Adipocyte (in vitro differentiated cells): ENCODE measurements at regions not wholly inside any gene's neighbourhood (a gene's known extent, or its start where the extent isn't known, plus 50 kb on each side); places are given as distances from the start of the nearest gene placed in this dataset.

Experiments used
- DNase-seq: peaks from one replicate; pipeline ENCODE4 v3.0.0-alpha.2; 2015; ENCODE audit warnings: low read depth
- H3K27me3 ChIP-seq: replicated peaks from 2 replicates; pipeline ENCODE4 v1.7.0; 2013; ENCODE audit warnings: mild to moderate bottlenecking, low read length, moderate library complexity; ENCODE audit not compliant: control insufficient read depth, insufficient read depth
- H3K36me3 ChIP-seq: 2 replicates; pipeline ENCODE4 v1.7.0; 2013; ENCODE audit warnings: low read length, mild to moderate bottlenecking, moderate library complexity; ENCODE audit not compliant: control insufficient read depth, insufficient read depth, severe bottlenecking
- H3K4me1 ChIP-seq: 2 replicates; pipeline ENCODE4 v1.7.0; 2013; ENCODE audit warnings: mild to moderate bottlenecking, low read length, moderate library complexity; ENCODE audit not compliant: control insufficient read depth, insufficient read depth
- H3K4me3 ChIP-seq: 2 replicates; pipeline ENCODE4 v1.7.0; 2013; ENCODE audit warnings: mild to moderate bottlenecking, low read length, moderate library complexity
- H3K9ac ChIP-seq: 2 replicates; pipeline ENCODE4 v1.7.0; 2013; ENCODE audit warnings: mild to moderate bottlenecking, low read length, moderate library complexity
- H3K9me3 ChIP-seq: 2 replicates; pipeline ENCODE4 v1.7.0; 2013; ENCODE audit warnings: mild to moderate bottlenecking, low read length, moderate library complexity; ENCODE audit not compliant: control insufficient read depth

- Histone ChIP-seq H3K4me1 (no peaks in the 10 kb centered on the region), H3K36me3 (no peaks in the 10 kb centered on the region), H3K9ac (no peak overlapping the region), H3K9me3 (no peaks in the 10 kb centered on the region), H3K4me3 (no peak overlapping the region), H3K27me3 (peaks cover 12% of the 10 kb centered on the region)
- no peak for DNase-seq
Observed at GRCh38 chr6:166779963-166780683, 153.1 kb upstream of the RPS6KA2 start.

GRCh38 chr6:166779381-166779780, 152.3 kb upstream of the RPS6KA2 start:
- Histone ChIP-seq H3K9me3 (no peaks in the 10 kb centered on the region), H3K9ac (no peak overlapping the region), H3K27me3 (peaks cover 17% of the 10 kb centered on the region), H3K36me3 (no peaks in the 10 kb centered on the region), H3K4me3 (no peak overlapping the region), H3K4me1 (no peaks in the 10 kb centered on the region)
- no peak for DNase-seq

- no peak overlapping the region for H3K9ac ChIP-seq
- no peaks in the 10 kb centered on the region for H3K36me3 ChIP-seq
- DNase-seq, result no peak
- no peaks in the 10 kb centered on the region for H3K9me3 ChIP-seq
- H3K4me1 ChIP-seq, result no peaks in the 10 kb centered on the region
- peaks cover 23% of the 10 kb centered on the region for H3K27me3 ChIP-seq
- no peak overlapping the region for H3K4me3 ChIP-seq
Observed at GRCh38 chr6:166778776-166779175, 151.7 kb upstream of the RPS6KA2 start.

DNA sequence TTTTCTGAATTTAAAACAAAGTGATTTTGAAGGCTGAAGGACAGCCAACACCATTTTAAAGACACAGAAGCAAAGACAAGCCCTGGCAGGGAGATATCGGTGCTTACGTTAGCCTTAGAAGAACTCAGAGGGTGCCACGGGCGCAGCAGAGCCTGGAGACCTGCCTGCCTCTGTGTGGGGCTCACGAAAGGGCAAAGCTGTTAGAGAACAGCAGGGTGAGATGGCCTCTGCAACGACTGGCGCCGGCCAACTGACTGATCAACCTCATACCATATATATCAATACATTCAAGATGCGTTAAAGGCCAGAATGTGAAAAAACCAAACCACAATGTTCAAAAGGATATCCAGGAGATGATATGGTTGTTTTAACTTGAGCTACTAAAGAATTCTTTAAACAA, 151.0 kb upstream of the RPS6KA2 start:
- Histone ChIP-seq H3K9ac (no peak overlapping the region), H3K27me3 (peaks cover 28% of the 10 kb centered on the region), H3K4me1 (no peaks in the 10 kb centered on the region), H3K36me3 (no peaks in the 10 kb centered on the region), H3K9me3 (no peaks in the 10 kb centered on the region), H3K4me3 (no peak overlapping the region)
- no peak for DNase-seq

- Histone ChIP-seq H3K4me1 (no peaks in the 10 kb centered on the region), H3K4me3 (no peak overlapping the region), H3K27me3 (peaks cover 37% of the 10 kb centered on the region), H3K36me3 (no peaks in the 10 kb centered on the region), H3K9me3 (no peaks in the 10 kb centered on the region), H3K9ac (no peak overlapping the region)
- no peak for DNase-seq
Observed at GRCh38 chr6:166777096-166777630, 150.1 kb upstream of the RPS6KA2 start.

DNA sequence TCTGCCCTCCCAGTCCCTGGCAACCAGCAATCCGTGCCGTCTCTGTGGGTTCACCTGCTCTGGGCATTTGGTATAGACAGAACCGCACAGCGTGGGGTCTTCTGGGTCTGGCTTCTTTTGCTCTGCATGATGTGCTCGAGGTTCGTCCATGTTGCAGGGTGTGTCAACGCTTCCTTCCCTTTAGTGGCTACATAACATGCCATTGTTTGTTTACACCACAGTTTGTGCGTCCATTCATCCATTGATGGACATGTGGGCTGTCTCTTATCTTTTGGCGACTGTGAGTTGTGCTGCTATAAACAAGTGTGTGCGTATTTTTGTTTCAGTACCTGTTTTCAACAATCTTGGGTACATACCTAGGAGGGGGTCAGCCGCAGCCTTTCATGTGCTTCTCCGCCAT, 149.5 kb upstream of the RPS6KA2 start:
- H3K4me3 ChIP-seq, result no peak overlapping the region
- peaks cover 43% of the 10 kb centered on the region for H3K27me3 ChIP-seq
- no peak for DNase-seq
- H3K9ac ChIP-seq, result no peak overlapping the region
- H3K36me3 ChIP-seq, result no peaks in the 10 kb centered on the region
- no peaks in the 10 kb centered on the region for H3K4me1 ChIP-seq
- H3K9me3 ChIP-seq, result no peaks in the 10 kb centered on the region

DNA sequence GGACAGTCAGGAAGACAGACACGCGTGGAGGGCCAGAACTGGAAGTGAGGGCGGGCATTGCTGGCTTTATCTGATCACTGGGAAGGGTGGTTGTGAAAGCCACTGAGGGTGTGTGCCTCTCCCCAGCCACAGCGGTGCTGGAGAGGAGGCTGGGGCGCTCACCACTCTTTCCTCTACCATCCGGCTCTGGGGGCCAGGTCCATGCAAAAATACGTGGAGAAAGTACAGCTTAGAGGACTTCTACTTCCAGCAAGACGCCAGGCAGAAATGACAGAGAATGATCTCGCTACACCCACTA, 148.8 kb upstream of the RPS6KA2 start:
- DNase-seq, result no peak
- Histone ChIP-seq H3K36me3 (no peaks in the 10 kb centered on the region), H3K27me3 (peaks cover 50% of the 10 kb centered on the region), H3K4me1 (no peaks in the 10 kb centered on the region), H3K9me3 (no peaks in the 10 kb centered on the region), H3K4me3 (no peak overlapping the region), H3K9ac (no peak overlapping the region)

DNA sequence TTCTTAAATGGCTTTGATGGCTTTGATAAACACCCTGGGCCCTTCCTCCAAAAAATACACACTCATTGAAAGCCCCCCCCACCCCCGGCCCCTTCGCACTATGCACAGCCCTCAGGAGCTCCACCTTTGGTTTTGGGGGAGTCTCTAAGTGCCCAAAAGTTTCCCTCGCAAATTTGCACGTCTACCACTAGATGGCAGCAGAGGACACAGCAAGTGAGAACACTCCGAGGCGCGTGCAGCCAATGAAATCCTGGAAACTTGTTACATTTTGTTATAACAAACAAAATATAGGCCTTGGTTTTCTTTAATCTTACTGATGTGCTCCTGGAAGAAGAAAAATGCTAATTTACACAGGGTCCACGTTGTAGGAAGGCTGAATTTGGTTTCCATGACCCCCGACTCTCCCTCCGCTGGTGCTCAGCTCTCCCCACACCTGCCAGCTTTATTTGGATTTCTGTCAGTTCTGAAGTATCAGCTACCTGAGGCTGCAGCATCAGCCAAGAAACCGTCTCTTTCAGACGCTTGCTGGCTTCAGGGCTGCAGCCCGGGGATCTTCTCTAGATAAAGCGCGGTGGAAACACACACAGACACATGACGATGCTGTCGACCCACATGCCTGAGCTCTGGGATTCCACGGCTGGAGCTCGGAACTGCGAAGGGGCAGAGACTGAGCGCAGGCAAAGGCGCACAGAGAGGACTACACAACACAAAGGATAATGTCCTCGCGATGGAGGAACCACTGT, 148.3 kb upstream of the RPS6KA2 start:
- no peak overlapping the region for H3K4me3 ChIP-seq
- H3K9ac ChIP-seq, result no peak overlapping the region
- peak; percentile 93 for DNase-seq
- H3K27me3 ChIP-seq, result peaks cover 52% of the 10 kb centered on the region
- H3K4me1 ChIP-seq, result no peaks in the 10 kb centered on the region
- no peaks in the 10 kb centered on the region for H3K9me3 ChIP-seq
- H3K36me3 ChIP-seq, result no peaks in the 10 kb centered on the region

- no peaks in the 10 kb centered on the region for H3K9me3 ChIP-seq
- no peak overlapping the region for H3K4me3 ChIP-seq
- H3K27me3 ChIP-seq, result peaks cover 56% of the 10 kb centered on the region
- H3K4me1 ChIP-seq, result no peaks in the 10 kb centered on the region
- no peak overlapping the region for H3K9ac ChIP-seq
- H3K36me3 ChIP-seq, result no peaks in the 10 kb centered on the region
- no peak for DNase-seq
Observed at GRCh38 chr6:166774770-166775169, 147.7 kb upstream of the RPS6KA2 start.

- Histone ChIP-seq H3K4me3 (no peak overlapping the region), H3K9me3 (no peaks in the 10 kb centered on the region), H3K4me1 (no peaks in the 10 kb centered on the region), H3K36me3 (no peaks in the 10 kb centered on the region), H3K27me3 (peaks cover 60% of the 10 kb centered on the region), H3K9ac (no peak overlapping the region)
- no peak for DNase-seq
Observed at GRCh38 chr6:166774292-166774691, 147.2 kb upstream of the RPS6KA2 start.

- Histone ChIP-seq H3K9me3 (no peaks in the 10 kb centered on the region), H3K4me3 (no peak overlapping the region), H3K4me1 (no peaks in the 10 kb centered on the region), H3K9ac (no peak overlapping the region), H3K36me3 (no peaks in the 10 kb centered on the region), H3K27me3 (peaks cover 61% of the 10 kb centered on the region)
- no peak for DNase-seq
Observed at GRCh38 chr6:166772518-166772917, 145.5 kb upstream of the RPS6KA2 start.
